Naive thymus-derived CD4-positive, alpha-beta T cell (primary cell): ENCODE measurements at regions not wholly inside any gene's neighbourhood (a gene's known extent, or its start where the extent isn't known, plus 50 kb on each side); places are given as distances from the start of the nearest gene placed in this dataset.

Experiments
- ATAC-seq: fragments of 150-1000 bp; cut with Tn5 transposase; 2 replicates; pipeline ENCODE4 v1.10.0; 2021; ENCODE audit warnings: mild to moderate bottlenecking, moderate library complexity
- CTCF ChIA-PET: fragments of 350-600 bp; sonication (Branson Sonifier 250); formaldehyde crosslinking; loops from one replicate; lab custom pipeline; 2021; ENCODE audit warnings: antibody characterized with exemption; lab: Charles Lee
- POLR2A ChIA-PET: fragments of 350-600 bp; sonication (Branson Sonifier 250); formaldehyde crosslinking; loops from one replicate; lab custom pipeline; 2021; ENCODE audit warnings: antibody characterized with exemption, inconsistent platforms; lab: Charles Lee
- DNase-seq, 9 donors: peaks; one replicate each; pipeline versions ENCODE4 v3.0.0 to v3.0.0-alpha.2; 2020 to 2022; ENCODE audit warnings: mixed read lengths in 1 of 9
- H3K27ac ChIP-seq: one replicate; pipeline ENCODE4 v1.7.0; 2013; ENCODE audit warnings: mild to moderate bottlenecking, low read depth, low read length, moderate library complexity
- H3K27me3 ChIP-seq, 2 donors: one replicate each; pipeline ENCODE4 v1.7.0; 2013; ENCODE audit warnings: low read length in 2 of 2, mild to moderate bottlenecking in 2 of 2, moderate library complexity in 2 of 2; ENCODE audit not compliant: control insufficient read depth in 2 of 2, insufficient read depth in 2 of 2
- H3K36me3 ChIP-seq, 3 experiments: 1 replicate in 2 of 3; 2 replicates in 1 of 3; pipeline ENCODE4 v1.7.0; 2013; ENCODE audit warnings: low read length in 3 of 3, mild to moderate bottlenecking in 3 of 3, moderate library complexity in 1 of 3; ENCODE audit not compliant: insufficient read depth in 3 of 3, control insufficient read depth in 2 of 3
- H3K4me1 ChIP-seq, 2 donors: one replicate each; pipeline ENCODE4 v1.7.0; 2013; ENCODE audit warnings: low read length in 2 of 2, mild to moderate bottlenecking in 2 of 2, moderate library complexity in 1 of 2; ENCODE audit not compliant: control insufficient read depth in 2 of 2, insufficient read depth in 2 of 2
- H3K4me3 ChIP-seq: 2 replicates; pipeline ENCODE4 v1.7.0; 2013; ENCODE audit warnings: mild to moderate bottlenecking, low read length
- H3K9me3 ChIP-seq, 3 experiments: 1 replicate in 2 of 3; 2 replicates in 1 of 3; pipeline ENCODE4 v1.7.0; 2013; ENCODE audit warnings: low read length in 3 of 3; ENCODE audit not compliant: control insufficient read depth in 2 of 3
- H3K27ac Mint-ChIP-seq, 9 donors: one replicate each; pipeline ENCODE4 v1.8.0; 2020 to 2022; ENCODE audit warnings: mixed read lengths in 9 of 9, mild to moderate bottlenecking in 8 of 9, moderate library complexity in 5 of 9, inconsistent platforms in 2 of 9
- H3K27me3 Mint-ChIP-seq, 5 donors: one replicate each; pipeline ENCODE4 v1.8.0; 2021 to 2022; ENCODE audit warnings: mixed read lengths in 5 of 5, mild to moderate bottlenecking in 1 of 5
- H3K36me3 Mint-ChIP-seq, 5 donors: one replicate each; pipeline ENCODE4 v1.8.0; 2020 to 2022; ENCODE audit warnings: mixed read lengths in 5 of 5, mild to moderate bottlenecking in 3 of 5, inconsistent platforms in 1 of 5
- H3K4me1 Mint-ChIP-seq, 7 donors: one replicate each; pipeline ENCODE4 v1.8.0; 2020 to 2022; ENCODE audit warnings: mixed read lengths in 7 of 7, mild to moderate bottlenecking in 3 of 7, inconsistent platforms in 1 of 7
- H3K4me3 Mint-ChIP-seq, 10 donors: one replicate each; pipeline ENCODE4 v1.8.0; 2020 to 2022; ENCODE audit warnings: mild to moderate bottlenecking in 10 of 10, mixed read lengths in 10 of 10, moderate library complexity in 6 of 10, inconsistent platforms in 2 of 10
- H3K9me3 Mint-ChIP-seq, 11 donors: one replicate each; pipeline ENCODE4 v1.8.0; 2020 to 2022; ENCODE audit warnings: mixed read lengths in 11 of 11, mild to moderate bottlenecking in 4 of 11, inconsistent platforms in 1 of 11, moderate library complexity in 1 of 11
- intact Hi-C, 2 donors: fragments of 100-400 bp; cut with micrococcal nuclease; formaldehyde crosslinking; loops; one replicate each; pipeline ENCODE4 v1.15.1; 2023

- Histone ChIP-seq H3K27ac (peak overlapping the region; percentile 90), H3K36me3 (peaks cover 10 to 25% (median 21%) of the 10 kb centered on the region in 3 experiments), H3K9me3 (no peaks in the 10 kb centered on the region), H3K4me3 (peak overlapping the region; percentile 46), H3K4me1 (peaks cover 86% of the 10 kb centered on the region in 2 donors), H3K27me3 (no peaks in the 10 kb centered on the region)
- intact Hi-C loops, result loop anchor here in 1 of 2 donors (5.0 kb wide), 2 partner anchors 391 to 596 kb away; no protein-coding TSS in a partner anchor
- no peaks in the 10 kb centered on the region for H3K9me3 Mint-ChIP-seq
- H3K27me3 Mint-ChIP-seq, result no peaks in the 10 kb centered on the region
- ChIA-PET POLR2A (interaction anchor here (0.8 to 36.7 kb wide), 10 partner anchors 3 to 662 kb away, joined by 3 to 709 read pairs (median 94); no protein-coding TSS in a partner anchor), CTCF (interaction anchor here (0.7 to 1.3 kb wide), 7 partner anchors 20 to 789 kb away, joined by 3 to 5 read pairs (median 3); no protein-coding TSS in a partner anchor)
- DNase-seq, result no peak
- peaks cover 33 to 93% (median 89%) of the 10 kb centered on the region in 7 donors for H3K4me1 Mint-ChIP-seq
- no peak for ATAC-seq
- H3K36me3 Mint-ChIP-seq, result peaks cover 10 to 88% (median 73%) of the 10 kb centered on the region in 5 donors
- H3K27ac Mint-ChIP-seq, result peak overlapping the region; percentile 92 to 99 (median 96)
- peak overlapping the region; percentile 79 to 95 (median 87) for H3K4me3 Mint-ChIP-seq
These were observed 75.8 kb downstream of the DAD1 start for GRCh38 chr14:22513066-22513812.

GRCh38 chr14:22512106-22512814 lies 76.8 kb downstream of the DAD1 start:
- Mint-ChIP-seq H3K4me1 (peaks cover 28 to 92% (median 86%) of the 10 kb centered on the region in 7 donors), H3K9me3 (no peaks in the 10 kb centered on the region), H3K4me3 (peak overlapping the region; percentile 79 to 95 (median 87)), H3K27ac (peak overlapping the region; percentile 92 to 99 (median 96)), H3K36me3 (peaks cover 8 to 88% (median 69%) of the 10 kb centered on the region in 5 donors), H3K27me3 (no peaks in the 10 kb centered on the region)
- ATAC-seq (peak; percentile 38), DNase-seq (peak in 5 of 9 donors; percentile 52 to 61 (median 57))
- Histone ChIP-seq H3K27ac (peak overlapping the region; percentile 90), H3K4me3 (peak overlapping the region; percentile 51), H3K9me3 (no peaks in the 10 kb centered on the region), H3K36me3 (peaks cover 13 to 19% (median 17%) of the 10 kb centered on the region in 3 experiments), H3K4me1 (peaks cover 77 to 78% of the 10 kb centered on the region in 2 donors), H3K27me3 (no peaks in the 10 kb centered on the region)
- ChIA-PET CTCF (interaction anchor here (0.8 to 1.3 kb wide), 3 partner anchors 12 to 515 kb away, joined by 3 read pairs; no protein-coding TSS in a partner anchor), POLR2A (interaction anchor here (0.7 to 36.7 kb wide), 10 partner anchors 2 to 598 kb away, joined by 3 to 709 read pairs (median 94); no protein-coding TSS in a partner anchor)
- intact Hi-C loops, result loop anchor here in 1 of 2 donors (1.0 to 5.0 kb wide), 4 partner anchors 9 to 595 kb away; no protein-coding TSS in a partner anchor

GRCh38 chr14:22510527-22511110 lies 78.4 kb downstream of the DAD1 start:
- CTCF ChIA-PET, result interaction anchor here (0.7 to 3.2 kb wide), 9 partner anchors 9 to 658 kb away, joined by 3 to 12 read pairs (median 4); no protein-coding TSS in a partner anchor
- Mint-ChIP-seq H3K36me3 (peaks cover 8 to 89% (median 73%) of the 10 kb centered on the region in 5 donors), H3K27ac (peak overlapping the region; percentile 92 to 99 (median 96)), H3K4me1 (peaks cover 31 to 92% (median 84%) of the 10 kb centered on the region in 7 donors), H3K27me3 (no peaks in the 10 kb centered on the region), H3K4me3 (peak overlapping the region; percentile 79 to 95 (median 87)), H3K9me3 (no peaks in the 10 kb centered on the region)
- H3K4me1 ChIP-seq, result peaks cover 67 to 70% of the 10 kb centered on the region in 2 donors
- H3K9me3 ChIP-seq, result no peaks in the 10 kb centered on the region
- peaks cover 5 to 15% (median 13%) of the 10 kb centered on the region in 3 experiments for H3K36me3 ChIP-seq
- peak overlapping the region; percentile 51 for H3K4me3 ChIP-seq
- ATAC-seq (no peak), DNase-seq (no peak)
- intact Hi-C loops, result loop anchor here (1.0 to 5.0 kb wide), 3 partner anchors 8 to 593 kb away; no protein-coding TSS in a partner anchor
- peak overlapping the region; percentile 90 for H3K27ac ChIP-seq
- POLR2A ChIA-PET, result interaction anchor here (0.5 to 36.7 kb wide), 21 partner anchors 0 to 776 kb away, joined by 3 to 709 read pairs (median 5); no protein-coding TSS in a partner anchor
- H3K27me3 ChIP-seq, result no peaks in the 10 kb centered on the region

GRCh38 chr14:22509751-22510300 lies 79.2 kb downstream of the DAD1 start:
- Mint-ChIP-seq H3K4me1 (peaks cover 25 to 88% (median 82%) of the 10 kb centered on the region in 7 donors), H3K36me3 (peaks cover 8 to 89% (median 70%) of the 10 kb centered on the region in 5 donors)

GRCh38 chr14:22509036-22509709 lies 79.9 kb downstream of the DAD1 start:
- CTCF ChIA-PET, result interaction anchor here (1.5 to 3.2 kb wide), 3 partner anchors 10 to 47 kb away, joined by 4 to 12 read pairs (median 11); no protein-coding TSS in a partner anchor
- Mint-ChIP-seq H3K27ac (peak overlapping the region; percentile 92 to 99 (median 96)), H3K27me3 (no peaks in the 10 kb centered on the region), H3K9me3 (no peaks in the 10 kb centered on the region), H3K4me1 (peaks cover 26 to 87% (median 83%) of the 10 kb centered on the region in 7 donors), H3K4me3 (peak overlapping the region; percentile 79 to 95 (median 87)), H3K36me3 (peaks cover 8 to 87% (median 70%) of the 10 kb centered on the region in 5 donors)
- POLR2A ChIA-PET, result interaction anchor here (0.8 to 36.7 kb wide), 13 partner anchors 1 to 775 kb away, joined by 3 to 709 read pairs (median 5); no protein-coding TSS in a partner anchor
- H3K9me3 ChIP-seq, result no peaks in the 10 kb centered on the region
- ATAC-seq (no peak), DNase-seq (no peak)
- H3K27me3 ChIP-seq, result no peaks in the 10 kb centered on the region
- H3K27ac ChIP-seq, result peak overlapping the region; percentile 90
- H3K4me3 ChIP-seq, result peak overlapping the region; percentile 51
- intact Hi-C loops, result loop anchor here in 1 of 2 donors (2.0 to 5.0 kb wide), 4 partner anchors 287 to 786 kb away; no protein-coding TSS in a partner anchor
- peaks cover 5 to 13% (median 10%) of the 10 kb centered on the region in 3 experiments for H3K36me3 ChIP-seq
- peaks cover 62 to 64% of the 10 kb centered on the region in 2 donors for H3K4me1 ChIP-seq

More at GRCh38 chr14:22509751-22510300, 79.2 kb downstream of the DAD1 start:
- Histone ChIP-seq H3K36me3 (peaks cover 5 to 13% (median 10%) of the 10 kb centered on the region in 3 experiments), H3K4me1 (peaks cover 62 to 67% of the 10 kb centered on the region in 2 donors), H3K9me3 (no peaks in the 10 kb centered on the region), H3K27me3 (no peaks in the 10 kb centered on the region), H3K4me3 (peak overlapping the region; percentile 51), H3K27ac (peak overlapping the region; percentile 90)
- ChIA-PET POLR2A (interaction anchor here (0.5 to 36.7 kb wide), 18 partner anchors 1 to 775 kb away, joined by 3 to 709 read pairs (median 6); no protein-coding TSS in a partner anchor), CTCF (interaction anchor here (0.7 to 3.2 kb wide), 7 partner anchors 9 to 658 kb away, joined by 3 to 12 read pairs (median 5); no protein-coding TSS in a partner anchor)
- ATAC-seq, result peak; percentile 69
- no peaks in the 10 kb centered on the region for H3K9me3 Mint-ChIP-seq
- intact Hi-C loops, result loop anchor here (1.0 to 5.0 kb wide), 7 partner anchors 8 to 787 kb away; no protein-coding TSS in a partner anchor
- peak overlapping the region; percentile 92 to 99 (median 96) for H3K27ac Mint-ChIP-seq
- peak in 5 of 9 donors; percentile 42 to 74 (median 57) for DNase-seq
- H3K27me3 Mint-ChIP-seq, result no peaks in the 10 kb centered on the region
- H3K4me3 Mint-ChIP-seq, result peak overlapping the region; percentile 79 to 95 (median 87)
